CD14-positive monocyte (primary cell): ENCODE measurements at regions not wholly inside any gene's neighbourhood (a gene's known extent, or its start where the extent isn't known, plus 50 kb on each side); places are given as distances from the start of the nearest gene placed in this dataset.

Experiments
- DNase-seq, 3 donors: peaks; one replicate each; pipeline ENCODE4 v3.0.0-alpha.2; 2011 to 2022
- H2AFZ ChIP-seq: 2 replicates; pipeline ENCODE4 v1.6.0; 2012; ENCODE audit warnings: mild to moderate bottlenecking, low read depth, low read length, inconsistent platforms; ENCODE audit not compliant: insufficient read depth, poor library complexity, severe bottlenecking
- H3K27ac ChIP-seq, 2 donors: 1 replicate in 1 of 2; 2 replicates in 1 of 2; pipeline ENCODE4 v1.5.1; 2012 to 2013; ENCODE audit warnings: low read length in 2 of 2, control low read depth in 1 of 2, inconsistent platforms in 1 of 2, low read depth in 1 of 2, mild to moderate bottlenecking in 1 of 2
- H3K27me3 ChIP-seq, 2 donors: one replicate each; pipeline versions ENCODE4 v1.6.0 to v1.6.1; 2011 to 2013; ENCODE audit warnings: low read length in 2 of 2; ENCODE audit not compliant: control insufficient read depth in 2 of 2, insufficient read depth in 2 of 2
- H3K36me3 ChIP-seq, 2 donors: replicated peaks in 1 of 2; 1 replicate in 1 of 2; 2 replicates in 1 of 2; pipeline versions ENCODE4 v1.5.1 to v1.6.1; 2012 to 2013; ENCODE audit warnings: low read length in 2 of 2, control low read depth in 1 of 2, inconsistent platforms in 1 of 2, mild to moderate bottlenecking in 1 of 2; ENCODE audit not compliant: insufficient read depth in 2 of 2, control insufficient read depth in 1 of 2
- H3K4me1 ChIP-seq, 2 donors: 1 replicate in 1 of 2; 2 replicates in 1 of 2; pipeline versions ENCODE4 v1.5.1 to v1.6.1; 2012 to 2013; ENCODE audit warnings: low read length in 2 of 2, control low read depth in 1 of 2, inconsistent platforms in 1 of 2, mild to moderate bottlenecking in 1 of 2, moderate library complexity in 1 of 2; ENCODE audit not compliant: insufficient read depth in 2 of 2, control insufficient read depth in 1 of 2
- H3K4me2 ChIP-seq: replicated peaks from 2 replicates; pipeline ENCODE3; 2012; ENCODE audit warnings: low read length, moderate library complexity, mild to moderate bottlenecking; ENCODE audit not compliant: poor library complexity, severe bottlenecking; ENCODE audit errors: extremely low read depth
- H3K4me3 ChIP-seq, 3 experiments: fragments of 200-600 bp in 1 of 3; sonication (generic) in 1 of 3; replicated peaks in 1 of 3; 1 replicate in 2 of 3; 2 replicates in 1 of 3; pipeline ENCODE4 v1.5.1; 2011 to 2013; ENCODE audit warnings: low read length in 3 of 3, mild to moderate bottlenecking in 3 of 3, control low read depth in 2 of 3, low read depth in 2 of 3, inconsistent platforms in 1 of 3, moderate library complexity in 1 of 3
- H3K79me2 ChIP-seq: 2 replicates; pipeline ENCODE4 v1.6.0; 2012; ENCODE audit warnings: mild to moderate bottlenecking, control low read depth, inconsistent platforms, low read length, moderate library complexity; ENCODE audit not compliant: insufficient read depth
- H3K9ac ChIP-seq: 2 replicates; pipeline ENCODE4 v1.6.0; 2017; ENCODE audit warnings: low read length, mild to moderate bottlenecking; ENCODE audit not compliant: insufficient read depth, poor library complexity, severe bottlenecking
- H3K9me3 ChIP-seq, 2 donors: replicated peaks in 1 of 2; 1 replicate in 1 of 2; 2 replicates in 1 of 2; pipeline versions ENCODE4 v1.5.1 to v1.6.1; 2012 to 2013; ENCODE audit warnings: low read length in 2 of 2, control low read depth in 1 of 2; ENCODE audit not compliant: control insufficient read depth in 1 of 2, insufficient read depth in 1 of 2
- H4K20me1 ChIP-seq: 2 replicates; pipeline ENCODE4 v1.6.0; 2012; ENCODE audit warnings: mild to moderate bottlenecking, low read length, control low read depth, moderate library complexity; ENCODE audit not compliant: insufficient read depth
- H3K27ac Mint-ChIP-seq, 7 donors: one replicate each; pipeline ENCODE4 v1.8.0; 2020; ENCODE audit warnings: mild to moderate bottlenecking in 7 of 7, mixed read lengths in 7 of 7, moderate library complexity in 6 of 7, inconsistent platforms in 2 of 7
- H3K27me3 Mint-ChIP-seq, 3 donors: one replicate each; pipeline ENCODE4 v1.8.0; 2021 to 2022; ENCODE audit warnings: low read depth in 3 of 3, mild to moderate bottlenecking in 3 of 3, mixed read lengths in 3 of 3, moderate library complexity in 3 of 3, inconsistent platforms in 1 of 3
- H3K36me3 Mint-ChIP-seq, 2 donors: one replicate each; pipeline ENCODE4 v1.8.0; 2020; ENCODE audit warnings: mixed read lengths in 2 of 2, inconsistent platforms in 1 of 2, mild to moderate bottlenecking in 1 of 2
- H3K4me1 Mint-ChIP-seq: one replicate; pipeline ENCODE4 v1.8.0; 2020; ENCODE audit warnings: mild to moderate bottlenecking, mixed read lengths
- H3K4me3 Mint-ChIP-seq, 2 donors: one replicate each; pipeline ENCODE4 v1.8.0; 2020; ENCODE audit warnings: mild to moderate bottlenecking in 2 of 2, mixed read lengths in 2 of 2, moderate library complexity in 1 of 2
- H3K9me3 Mint-ChIP-seq, 7 donors: one replicate each; pipeline ENCODE4 v1.8.0; 2020 to 2022; ENCODE audit warnings: mixed read lengths in 7 of 7, mild to moderate bottlenecking in 6 of 7, moderate library complexity in 6 of 7, inconsistent platforms in 2 of 7
- WGBS: methylation state at CpG from one replicate; pipeline ENCODE4 v1.1.5; 2013; ENCODE audit warnings: missing lambda C conversion rate; ENCODE audit not compliant: insufficient coverage; 5-methylcytosine and 5-hydroxymethylcytosine counted together
- intact Hi-C, 2 donors: fragments of 100-400 bp; cut with micrococcal nuclease; formaldehyde crosslinking; loops; one replicate each; pipeline versions ENCODE4 v1.15.0 to v1.15.1; 2023
- TF ChIP-seq, protein P1 (sequence below): fragments of 200-600 bp; IDR thresholded peaks from one replicate; pipeline ENCODE4 v1.8.0; 2022; ENCODE audit warnings: antibody characterized with exemption, mild to moderate bottlenecking

DNA sequence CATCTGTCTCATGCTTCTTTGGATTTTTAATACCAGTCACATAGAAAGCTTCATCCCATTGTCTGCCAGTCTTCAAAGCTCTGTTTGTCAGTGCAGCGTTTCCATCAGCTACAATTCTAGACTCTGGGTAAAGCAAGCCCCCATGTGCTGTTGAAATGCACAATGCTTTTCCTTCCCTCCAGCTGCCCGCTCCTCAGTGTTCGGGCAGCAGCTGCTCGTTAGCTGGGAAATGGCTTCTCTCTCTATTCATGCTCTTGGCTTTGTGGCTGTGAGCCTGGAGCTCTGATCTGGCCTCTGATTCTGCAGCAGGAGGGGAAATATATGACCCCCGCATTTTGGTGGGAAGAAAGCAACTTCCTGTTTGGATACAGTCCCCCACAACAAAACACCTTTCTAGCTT is 213.0 kb upstream of the CDYL start:
- no peak overlapping the region for H3K4me2 ChIP-seq
- H3K36me3 Mint-ChIP-seq, result no peaks in the 10 kb centered on the region
- H3K4me1 ChIP-seq, result no peaks in the 10 kb centered on the region
- H3K9me3 ChIP-seq, result no peaks in the 10 kb centered on the region
- peaks cover 0 to 2% (median 1%) of the 10 kb centered on the region in 3 donors for H3K27me3 Mint-ChIP-seq
- no peak for DNase-seq
- H3K9ac ChIP-seq, result no peak overlapping the region
- H3K27ac Mint-ChIP-seq, result no peak overlapping the region
- no peaks in the 10 kb centered on the region for H3K79me2 ChIP-seq
- H3K36me3 ChIP-seq, result no peaks in the 10 kb centered on the region
- H4K20me1 ChIP-seq, result no peaks in the 10 kb centered on the region
- H3K27ac ChIP-seq, result no peak overlapping the region
- no peak overlapping the region for H3K4me3 ChIP-seq
- TF ChIP-seq, protein P1, sequence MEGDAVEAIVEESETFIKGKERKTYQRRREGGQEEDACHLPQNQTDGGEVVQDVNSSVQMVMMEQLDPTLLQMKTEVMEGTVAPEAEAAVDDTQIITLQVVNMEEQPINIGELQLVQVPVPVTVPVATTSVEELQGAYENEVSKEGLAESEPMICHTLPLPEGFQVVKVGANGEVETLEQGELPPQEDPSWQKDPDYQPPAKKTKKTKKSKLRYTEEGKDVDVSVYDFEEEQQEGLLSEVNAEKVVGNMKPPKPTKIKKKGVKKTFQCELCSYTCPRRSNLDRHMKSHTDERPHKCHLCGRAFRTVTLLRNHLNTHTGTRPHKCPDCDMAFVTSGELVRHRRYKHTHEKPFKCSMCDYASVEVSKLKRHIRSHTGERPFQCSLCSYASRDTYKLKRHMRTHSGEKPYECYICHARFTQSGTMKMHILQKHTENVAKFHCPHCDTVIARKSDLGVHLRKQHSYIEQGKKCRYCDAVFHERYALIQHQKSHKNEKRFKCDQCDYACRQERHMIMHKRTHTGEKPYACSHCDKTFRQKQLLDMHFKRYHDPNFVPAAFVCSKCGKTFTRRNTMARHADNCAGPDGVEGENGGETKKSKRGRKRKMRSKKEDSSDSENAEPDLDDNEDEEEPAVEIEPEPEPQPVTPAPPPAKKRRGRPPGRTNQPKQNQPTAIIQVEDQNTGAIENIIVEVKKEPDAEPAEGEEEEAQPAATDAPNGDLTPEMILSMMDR, result no peak
- H3K4me1 Mint-ChIP-seq, result peaks cover 7% of the 10 kb centered on the region
- no peak overlapping the region for H2AFZ ChIP-seq
- peaks cover 0 to 2% (median 1%) of the 10 kb centered on the region in 7 donors for H3K9me3 Mint-ChIP-seq
- no peaks in the 10 kb centered on the region for H3K27me3 ChIP-seq
- intact Hi-C loops, result no loop called here
- 97% methylated on average over 4 of the region's 5 CpGs for WGBS
- H3K4me3 Mint-ChIP-seq, result no peak overlapping the region

DNA sequence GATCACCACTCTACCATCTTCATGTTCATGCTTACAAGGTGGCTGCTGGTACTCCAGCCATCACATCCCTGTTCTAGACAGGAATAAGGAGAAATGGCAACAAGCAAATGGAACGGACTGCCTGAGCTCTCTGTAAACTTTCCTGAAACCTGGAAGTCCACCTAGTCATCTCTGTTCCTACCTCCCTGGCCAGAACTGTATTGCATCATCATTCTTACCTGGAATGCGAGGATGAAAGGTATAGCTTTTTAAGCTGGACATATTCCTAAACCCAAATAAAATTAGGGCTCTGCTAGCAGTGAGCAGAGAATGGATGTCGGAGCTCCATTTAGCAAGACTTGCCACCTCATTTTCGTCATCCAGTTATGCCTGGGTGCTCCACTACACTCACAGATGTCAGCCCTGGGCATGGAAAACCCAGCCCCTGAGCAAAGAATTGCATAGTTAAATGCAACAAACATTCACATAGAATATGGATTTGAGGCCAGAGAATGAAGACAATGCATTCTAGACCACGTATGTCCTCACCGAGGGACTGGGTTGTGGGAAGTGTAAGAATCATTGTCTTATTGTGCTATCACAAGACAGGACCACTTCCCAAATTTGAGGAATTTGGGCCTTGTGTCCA is 214.3 kb upstream of the CDYL start:
- H3K4me1 Mint-ChIP-seq, result peaks cover 7% of the 10 kb centered on the region
- Histone ChIP-seq H3K79me2 (no peaks in the 10 kb centered on the region), H3K9me3 (no peaks in the 10 kb centered on the region), H3K4me3 (no peak overlapping the region), H2AFZ (no peak overlapping the region), H4K20me1 (no peaks in the 10 kb centered on the region), H3K4me2 (no peak overlapping the region), H3K27ac (no peak overlapping the region), H3K4me1 (no peaks in the 10 kb centered on the region), H3K36me3 (no peaks in the 10 kb centered on the region), H3K27me3 (no peaks in the 10 kb centered on the region), H3K9ac (no peak overlapping the region)
- intact Hi-C loops, result no loop called here
- no peak for DNase-seq
- WGBS, result 95% methylated on average over 6 of the region's 6 CpGs
- H3K4me3 Mint-ChIP-seq, result no peak overlapping the region
- TF ChIP-seq, protein P1, result no peak
- H3K27ac Mint-ChIP-seq, result no peak overlapping the region
- no peaks in the 10 kb centered on the region for H3K36me3 Mint-ChIP-seq
- H3K27me3 Mint-ChIP-seq, result peaks cover 0 to 2% (median 1%) of the 10 kb centered on the region in 3 donors
- H3K9me3 Mint-ChIP-seq, result peaks cover 0 to 4% (median 1%) of the 10 kb centered on the region in 7 donors
